ENCODE measurements at regions not wholly inside any gene's neighbourhood (a gene's known extent, or its start where the extent isn't known, plus 50 kb on each side); places are given as distances from the start of the nearest gene placed in this dataset.

GRCh38 chr15:99921101-99921500 is 187.9 kb upstream of the LYSMD4 start:
- Histone ChIP-seq H3K4me3 (ENCODE audit: low read length) (no peak overlapping the region), H3K27ac (ENCODE audit: low read length) (no peak overlapping the region)
- TF ChIP-seq, protein P1, sequence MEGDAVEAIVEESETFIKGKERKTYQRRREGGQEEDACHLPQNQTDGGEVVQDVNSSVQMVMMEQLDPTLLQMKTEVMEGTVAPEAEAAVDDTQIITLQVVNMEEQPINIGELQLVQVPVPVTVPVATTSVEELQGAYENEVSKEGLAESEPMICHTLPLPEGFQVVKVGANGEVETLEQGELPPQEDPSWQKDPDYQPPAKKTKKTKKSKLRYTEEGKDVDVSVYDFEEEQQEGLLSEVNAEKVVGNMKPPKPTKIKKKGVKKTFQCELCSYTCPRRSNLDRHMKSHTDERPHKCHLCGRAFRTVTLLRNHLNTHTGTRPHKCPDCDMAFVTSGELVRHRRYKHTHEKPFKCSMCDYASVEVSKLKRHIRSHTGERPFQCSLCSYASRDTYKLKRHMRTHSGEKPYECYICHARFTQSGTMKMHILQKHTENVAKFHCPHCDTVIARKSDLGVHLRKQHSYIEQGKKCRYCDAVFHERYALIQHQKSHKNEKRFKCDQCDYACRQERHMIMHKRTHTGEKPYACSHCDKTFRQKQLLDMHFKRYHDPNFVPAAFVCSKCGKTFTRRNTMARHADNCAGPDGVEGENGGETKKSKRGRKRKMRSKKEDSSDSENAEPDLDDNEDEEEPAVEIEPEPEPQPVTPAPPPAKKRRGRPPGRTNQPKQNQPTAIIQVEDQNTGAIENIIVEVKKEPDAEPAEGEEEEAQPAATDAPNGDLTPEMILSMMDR (IDR thresholded peaks at IDR 0.05; ENCODE audit: low read length), result no peak
- TF ChIP-seq EZH2 (optimal IDR thresholded peaks at IDR 0.05; ENCODE audit: low read depth, low read length), result no peak

GRCh38 chr15:99918072-99918471 is 184.8 kb upstream of the LYSMD4 start:
- TF ChIP-seq EZH2 (optimal IDR thresholded peaks at IDR 0.05; ENCODE audit: low read depth, low read length) (no peak), EZH2phosphoT487 (IDR thresholded peaks at IDR 0.05; ENCODE audit: low read length) (no peak)
- TF ChIP-seq, protein P1 (IDR thresholded peaks at IDR 0.05; ENCODE audit: low read length), result no peak
- H3K4me3 ChIP-seq (ENCODE audit: low read length), result no peak overlapping the region
- H2AFZ ChIP-seq (ENCODE audit: low read length), result no peak overlapping the region
- no peaks in the 10 kb centered on the region for H4K20me1 ChIP-seq (ENCODE audit: insufficient read depth, low read length)
- no peaks in the 10 kb centered on the region for H3K79me2 ChIP-seq (ENCODE audit: low read length)
- H3K4me1 ChIP-seq (ENCODE audit: low read length), result no peaks in the 10 kb centered on the region
- no peaks in the 10 kb centered on the region for H3K9me3 ChIP-seq (replicated peaks; ENCODE audit: insufficient read depth, low read length)
- no peak overlapping the region for H3K27ac ChIP-seq (ENCODE audit: low read length)
- H3F3A ChIP-seq (ENCODE audit: insufficient read depth, low read length), result no peaks in the 10 kb centered on the region
- no peak overlapping the region for H3K4me2 ChIP-seq (ENCODE audit: low read depth, low read length)
- no peaks in the 10 kb centered on the region for H3K36me3 ChIP-seq (replicated peaks; ENCODE audit: insufficient read depth, low read length)
- H3K9ac ChIP-seq (ENCODE audit: low read length), result no peak overlapping the region
- no peaks in the 10 kb centered on the region for H3K9me2 ChIP-seq (replicated peaks; ENCODE audit: insufficient read depth, low read length)
- DNase-seq, result no peak
- H3K27me3 ChIP-seq (replicated peaks; ENCODE audit: insufficient read depth, low read length), result no peaks in the 10 kb centered on the region

More at GRCh38 chr15:99921101-99921500, 187.9 kb upstream of the LYSMD4 start:
- no peak overlapping the region for H2AFZ ChIP-seq (ENCODE audit: low read length)
- H3K9ac ChIP-seq (ENCODE audit: low read length), result no peak overlapping the region
- no peaks in the 10 kb centered on the region for H3K4me1 ChIP-seq (ENCODE audit: low read length)
- H4K20me1 ChIP-seq (ENCODE audit: insufficient read depth, low read length), result no peaks in the 10 kb centered on the region
- DNase-seq, result no peak
- H3K9me2 ChIP-seq (replicated peaks; ENCODE audit: insufficient read depth, low read length), result no peaks in the 10 kb centered on the region
- H3F3A ChIP-seq (ENCODE audit: insufficient read depth, low read length), result peaks cover 5% of the 10 kb centered on the region; the same call in 1 of the 2 replicates
- no peaks in the 10 kb centered on the region for H3K36me3 ChIP-seq (replicated peaks; ENCODE audit: insufficient read depth, low read length)
- H3K79me2 ChIP-seq (ENCODE audit: low read length), result no peaks in the 10 kb centered on the region
- no peak overlapping the region for H3K4me2 ChIP-seq (ENCODE audit: low read depth, low read length)
- no peaks in the 10 kb centered on the region for H3K27me3 ChIP-seq (replicated peaks; ENCODE audit: insufficient read depth, low read length)
- H3K9me3 ChIP-seq (replicated peaks; ENCODE audit: insufficient read depth, low read length), result no peaks in the 10 kb centered on the region

- no peaks in the 10 kb centered on the region for H3K27me3 ChIP-seq (replicated peaks; ENCODE audit: insufficient read depth, low read length)
- no peak overlapping the region for H3K4me3 ChIP-seq (ENCODE audit: low read length)
- H3K9ac ChIP-seq (ENCODE audit: low read length), result no peak overlapping the region
- no peak for TF ChIP-seq EZH2 (optimal IDR thresholded peaks at IDR 0.05; ENCODE audit: low read depth, low read length)
- TF ChIP-seq EZH2phosphoT487 (IDR thresholded peaks at IDR 0.05; ENCODE audit: low read length), result no peak
- TF ChIP-seq, protein P1 (IDR thresholded peaks at IDR 0.05; ENCODE audit: low read length), result no peak
- H4K20me1 ChIP-seq (ENCODE audit: insufficient read depth, low read length), result no peaks in the 10 kb centered on the region
- no peaks in the 10 kb centered on the region for H3K4me1 ChIP-seq (ENCODE audit: low read length)
- H3K79me2 ChIP-seq (ENCODE audit: low read length), result no peaks in the 10 kb centered on the region
- no peaks in the 10 kb centered on the region for H3K36me3 ChIP-seq (replicated peaks; ENCODE audit: insufficient read depth, low read length)
- DNase-seq, result no peak
- H3K9me3 ChIP-seq (replicated peaks; ENCODE audit: insufficient read depth, low read length), result no peaks in the 10 kb centered on the region
- H3K4me2 ChIP-seq (ENCODE audit: low read depth, low read length), result no peak overlapping the region
- H3K9me2 ChIP-seq (replicated peaks; ENCODE audit: insufficient read depth, low read length), result no peaks in the 10 kb centered on the region
- H2AFZ ChIP-seq (ENCODE audit: low read length), result no peak overlapping the region
- no peak overlapping the region for H3K27ac ChIP-seq (ENCODE audit: low read length)
- H3F3A ChIP-seq (ENCODE audit: insufficient read depth, low read length), result no peaks in the 10 kb centered on the region
These were observed 184.0 kb upstream of the LYSMD4 start for GRCh38 chr15:99917252-99917651.
